Neural cell (in vitro differentiated cells): ENCODE measurements at regions not wholly inside any gene's neighbourhood (a gene's known extent, or its start where the extent isn't known, plus 50 kb on each side); places are given as distances from the start of the nearest gene placed in this dataset.
"Not testable (repeated sequence)": the region's sequence is repeated elsewhere in the genome, so short reads cannot be mapped to it uniquely, and the experiment has no call there.

Experiments used
- H2AFZ ChIP-seq: fragments of 200-600, 300-800 bp; sonication (generic), shearing (Covaris generic); 2 replicates; pipeline ENCODE4 v1.6.0; 2014; ENCODE audit warnings: low read depth, mild to moderate bottlenecking, antibody characterized with exemption, low read length, moderate library complexity
- H3F3A ChIP-seq: fragments of 200-600 bp; shearing (Covaris generic); 2 replicates; pipeline ENCODE4 v1.6.1; 2016; ENCODE audit warnings: mild to moderate bottlenecking, moderate library complexity, mixed read lengths, antibody characterized with exemption, low read length; ENCODE audit not compliant: insufficient read depth, poor library complexity, severe bottlenecking
- H3K27ac ChIP-seq: fragments of 200-600, 300-800 bp; sonication (generic), shearing (Covaris generic); 2 replicates; pipeline ENCODE4 v1.5.1; 2014; ENCODE audit warnings: mild to moderate bottlenecking, low read length, moderate library complexity
- H3K27me3 ChIP-seq: fragments of 300-800, 200-600 bp; sonication (generic), shearing (Covaris generic); 2 replicates; pipeline ENCODE4 v1.6.0; 2014; ENCODE audit warnings: mild to moderate bottlenecking, low read depth, low read length, moderate library complexity; ENCODE audit not compliant: insufficient read depth
- H3K36me3 ChIP-seq: fragments of 300-800, 200-600 bp; sonication (generic), shearing (Covaris generic); 2 replicates; pipeline ENCODE4 v1.5.1; 2014; ENCODE audit warnings: mild to moderate bottlenecking, antibody characterized with exemption, low read length, moderate library complexity; ENCODE audit not compliant: insufficient read depth
- H3K4me2 ChIP-seq: fragments of 300-800, 200-600 bp; sonication (generic), shearing (Covaris generic); 2 replicates; pipeline ENCODE4 v1.6.0; 2014; ENCODE audit warnings: mild to moderate bottlenecking, low read length
- H3K4me3 ChIP-seq: fragments of 300-800, 200-600 bp; sonication (generic), shearing (Covaris generic); 2 replicates; pipeline ENCODE4 v1.5.1; 2014; ENCODE audit warnings: mild to moderate bottlenecking, low read length, moderate library complexity
- H3K79me2 ChIP-seq: fragments of 200-600 bp; shearing (Covaris generic); replicated peaks from 2 replicates; pipeline ENCODE4 v1.6.0; 2014; ENCODE audit warnings: mild to moderate bottlenecking, low read length, moderate library complexity; ENCODE audit not compliant: insufficient read depth
- H3K9ac ChIP-seq: fragments of 300-800, 200-600 bp; sonication (generic), shearing (Covaris generic); 2 replicates; pipeline ENCODE4 v1.6.1; 2016; ENCODE audit warnings: mild to moderate bottlenecking, low read length, mixed read lengths
- H3K9me2 ChIP-seq: fragments of 200-600 bp; shearing (Covaris generic); 2 replicates; pipeline ENCODE4 v1.6.1; 2016; ENCODE audit warnings: mild to moderate bottlenecking, low read length, mixed read lengths; ENCODE audit not compliant: insufficient read depth
- H3K9me3 ChIP-seq: fragments of 200-600, 300-800 bp; sonication (generic), shearing (Covaris generic); 2 replicates; pipeline ENCODE4 v1.6.1; 2016; ENCODE audit warnings: mild to moderate bottlenecking, mixed run types, low read length, moderate library complexity, mixed read lengths
- H4K20me1 ChIP-seq: fragments of 200-600 bp; shearing (Covaris generic); 2 replicates; pipeline ENCODE4 v1.6.1; 2016; ENCODE audit warnings: mild to moderate bottlenecking, mixed run types; ENCODE audit not compliant: insufficient read depth
- CTCF ChIP-seq: fragments of 450-650 bp; IDR thresholded peaks from 2 replicates; pipeline ENCODE4 v1.5.1; 2014; ENCODE audit warnings: antibody characterized with exemption, mild to moderate bottlenecking, moderate library complexity; ENCODE audit not compliant: poor library complexity, severe bottlenecking
- EP300 ChIP-seq: fragments of 450-650 bp; conservative IDR thresholded peaks from 2 replicates; pipeline ENCODE4 v1.6.1; 2014; ENCODE audit warnings: antibody characterized with exemption, mild to moderate bottlenecking, moderate library complexity; ENCODE audit not compliant: poor library complexity, severe bottlenecking
- EZH2 ChIP-seq: fragments of 200-600, 300-800 bp; shearing (Covaris generic), sonication (generic); IDR thresholded peaks from 2 replicates; pipeline ENCODE4 v1.6.1; 2014; ENCODE audit warnings: antibody characterized with exemption, low read length, borderline replicate concordance, mild to moderate bottlenecking; ENCODE audit not compliant: insufficient read depth, poor library complexity, severe bottlenecking
- MXI1 ChIP-seq: fragments of 450-650 bp; conservative IDR thresholded peaks from 2 replicates; pipeline ENCODE4 v1.6.1; 2014; ENCODE audit warnings: antibody characterized with exemption, mild to moderate bottlenecking; ENCODE audit not compliant: poor library complexity, severe bottlenecking
- POLR2AphosphoS5 ChIP-seq: IDR thresholded peaks from 2 replicates; pipeline ENCODE4 v1.6.1; 2012
- RAD21 ChIP-seq: fragments of 450-650 bp; conservative IDR thresholded peaks from 2 replicates; pipeline ENCODE4 v1.6.1; 2014; ENCODE audit warnings: antibody characterized with exemption, mild to moderate bottlenecking, moderate library complexity
- REST ChIP-seq: IDR thresholded peaks from 2 replicates; pipeline ENCODE4 v1.6.1; 2012; ENCODE audit warnings: borderline replicate concordance
- SMC3 ChIP-seq: fragments of 450-650 bp; conservative IDR thresholded peaks from 2 replicates; pipeline ENCODE4 v1.6.1; 2014; ENCODE audit warnings: antibody characterized with exemption, mild to moderate bottlenecking, moderate library complexity; ENCODE audit not compliant: poor library complexity
- TAF1 ChIP-seq: IDR thresholded peaks from 2 replicates; pipeline ENCODE4 v1.6.1; 2012; ENCODE audit warnings: low read depth

GRCh38 chr4:103842637-103843239 lies 123.0 kb upstream of the TACR3 start:
- Histone ChIP-seq H3K4me2 (no peak overlapping the region), H3K36me3 (no peaks in the 10 kb centered on the region), H2AFZ (no peak overlapping the region), H3K27me3 (no peaks in the 10 kb centered on the region), H3K9ac (no peak overlapping the region), H3K9me3 (no peaks in the 10 kb centered on the region), H3K27ac (no peak overlapping the region), H4K20me1 (no peaks in the 10 kb centered on the region), H3K4me3 (no peak overlapping the region), H3K79me2 (no peaks in the 10 kb centered on the region), H3K9me2 (no peaks in the 10 kb centered on the region), H3F3A (no peaks in the 10 kb centered on the region)
- TF ChIP-seq RAD21, result no peak
- TF ChIP-seq EZH2, result no peak
- no peak for TF ChIP-seq POLR2AphosphoS5
- no peak for TF ChIP-seq TAF1
- TF ChIP-seq MXI1, result no peak
- TF ChIP-seq SMC3, result no peak
- TF ChIP-seq CTCF, result no peak
- no peak for TF ChIP-seq EP300
- TF ChIP-seq REST, result no peak

GRCh38 chr4:103842076-103842475 lies 122.3 kb upstream of the TACR3 start:
- Histone ChIP-seq H3K4me3 (no peak overlapping the region), H4K20me1 (no peaks in the 10 kb centered on the region), H3F3A (no peaks in the 10 kb centered on the region), H2AFZ (no peak overlapping the region), H3K36me3 (no peaks in the 10 kb centered on the region), H3K27me3 (no peaks in the 10 kb centered on the region), H3K9me3 (no peaks in the 10 kb centered on the region), H3K27ac (no peak overlapping the region), H3K9me2 (no peaks in the 10 kb centered on the region), H3K9ac (no peak overlapping the region), H3K4me2 (no peak overlapping the region), H3K79me2 (no peaks in the 10 kb centered on the region)
- no peak for TF ChIP-seq CTCF

GRCh38 chr4:103810308-103810707 lies 90.5 kb upstream of the TACR3 start:
- not testable (repeated sequence) for H3K4me3 ChIP-seq, H3K9me3 ChIP-seq, H3K27ac ChIP-seq, H3K36me3 ChIP-seq, H3K79me2 ChIP-seq, H3K4me2 ChIP-seq, H3K27me3 ChIP-seq, H2AFZ ChIP-seq, H3F3A ChIP-seq, H4K20me1 ChIP-seq, H3K9me2 ChIP-seq, H3K9ac ChIP-seq
